Adrenal gland (tissue), 5 donors: ENCODE measurements at regions not wholly inside any gene's neighbourhood (a gene's known extent, or its start where the extent isn't known, plus 50 kb on each side); places are given as distances from the start of the nearest gene placed in this dataset.

Experiments
- CTCF ChIP-seq, 6 experiments: fragments of 450-650 bp in 4 of 6; fragments of 200-600 bp in 2 of 6; sonication (generic) in 1 of 6; IDR thresholded peaks; 1 replicate in 5 of 6; 2 replicates in 1 of 6; pipeline versions ENCODE4 v1.5.1 to v1.8.0; 2016 to 2021; ENCODE audit warnings: antibody characterized with exemption in 6 of 6, mild to moderate bottlenecking in 2 of 6, moderate library complexity in 1 of 6
- POLR2A ChIP-seq, 2 donors: fragments of 450-650 bp; IDR thresholded peaks; one replicate each; pipeline ENCODE4 v1.6.1; 2017; ENCODE audit warnings: antibody characterized with exemption in 2 of 2, mild to moderate bottlenecking in 2 of 2, moderate library complexity in 1 of 2
- donor health status: DM: no; HTN: no; CAD: no.

- no peak for TF ChIP-seq CTCF (IDR thresholded peaks at IDR 0.05)
- TF ChIP-seq POLR2A (IDR thresholded peaks at IDR 0.05) = no peak
These were observed 444.9 kb upstream of the B3GALT2 start for GRCh38 chr1:193631306-193631705.
